NCI-H2196 (cell line): ENCODE measurements at regions not wholly inside any gene's neighbourhood (a gene's known extent, or its start where the extent isn't known, plus 50 kb on each side); places are given as distances from the start of the nearest gene placed in this dataset.
"Not testable (repeated sequence)": the region's sequence is repeated elsewhere in the genome, so short reads cannot be mapped to it uniquely, and the experiment has no call there.

ENCODE experiments used
- DNase-seq: peaks from one replicate; lab custom pipeline; 2025; ENCODE audit not compliant: unreplicated experiment; lab: John Stamatoyannopoulos, UW

DNA sequence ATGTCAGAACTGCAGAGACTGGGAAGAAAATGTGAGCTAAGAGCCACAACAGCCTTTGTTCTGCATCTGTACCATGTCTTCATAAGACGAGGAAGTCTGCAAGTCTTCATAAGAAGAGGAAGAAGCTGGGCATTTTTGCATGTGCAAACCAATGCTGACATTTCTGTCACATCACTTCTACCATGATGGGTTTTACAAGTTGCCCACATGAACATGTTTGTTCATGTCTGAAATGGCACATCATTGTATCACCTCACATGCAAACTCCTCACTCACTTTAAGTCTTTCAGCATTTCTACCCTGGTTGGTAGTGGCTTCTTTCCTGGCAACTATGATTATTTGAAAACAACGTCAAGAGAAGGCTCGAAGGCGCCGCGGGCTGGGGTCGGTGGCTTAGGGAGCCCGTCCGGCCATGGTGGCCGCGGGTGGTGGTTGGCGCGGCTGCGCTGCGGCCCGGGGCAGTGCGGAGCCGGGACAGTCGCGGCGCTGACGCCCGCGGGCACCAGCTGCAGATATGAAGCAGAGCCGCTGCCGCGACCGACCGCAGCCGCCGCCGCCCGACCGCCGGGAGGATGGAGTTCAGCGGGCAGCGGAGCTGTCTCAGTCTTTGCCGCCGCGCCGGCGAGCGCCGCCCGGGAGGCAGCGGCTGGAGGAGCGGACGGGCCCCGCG lies 433.1 kb upstream of the WWC1 start:
- DNase-seq: not testable (repeated sequence)

DNA sequence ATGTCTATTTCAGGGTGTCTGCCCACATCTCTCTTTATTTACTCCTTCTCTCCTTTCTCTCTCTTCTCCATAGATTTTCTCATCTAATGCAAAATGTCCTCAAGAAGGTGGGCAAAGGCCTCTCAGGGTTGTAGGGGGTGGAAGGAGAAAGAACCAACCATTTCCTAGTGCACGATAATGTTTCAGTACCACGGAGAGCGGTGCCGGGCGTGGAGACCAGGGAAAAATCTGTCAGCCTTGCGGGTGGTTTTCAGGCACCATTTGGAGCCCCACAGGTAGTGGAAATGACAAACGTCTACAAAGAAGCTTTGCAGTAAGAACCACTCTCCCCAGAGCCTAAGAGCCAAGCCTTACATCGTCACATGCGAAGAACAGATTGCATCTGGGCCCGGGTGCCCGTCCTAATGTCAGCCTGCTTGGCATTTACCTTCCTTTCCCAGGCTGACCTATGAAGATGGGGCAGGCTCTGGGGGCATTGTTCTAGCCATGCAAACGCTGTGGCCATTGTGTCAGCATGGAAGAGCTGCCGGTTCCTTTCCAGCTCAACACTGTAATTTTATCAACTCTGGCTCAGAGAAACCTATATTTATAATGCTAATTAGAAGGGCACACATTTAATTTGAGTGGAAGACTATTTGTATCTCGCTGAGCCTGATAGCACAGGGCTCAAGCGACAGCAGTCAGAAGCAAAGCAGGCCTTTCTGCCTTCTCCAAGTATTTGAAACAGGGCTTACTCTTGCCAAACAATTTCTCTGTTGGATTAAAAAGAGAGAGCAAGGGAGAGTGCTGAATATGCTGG lies 430.1 kb upstream of the WWC1 start:
- no peak for DNase-seq

DNA sequence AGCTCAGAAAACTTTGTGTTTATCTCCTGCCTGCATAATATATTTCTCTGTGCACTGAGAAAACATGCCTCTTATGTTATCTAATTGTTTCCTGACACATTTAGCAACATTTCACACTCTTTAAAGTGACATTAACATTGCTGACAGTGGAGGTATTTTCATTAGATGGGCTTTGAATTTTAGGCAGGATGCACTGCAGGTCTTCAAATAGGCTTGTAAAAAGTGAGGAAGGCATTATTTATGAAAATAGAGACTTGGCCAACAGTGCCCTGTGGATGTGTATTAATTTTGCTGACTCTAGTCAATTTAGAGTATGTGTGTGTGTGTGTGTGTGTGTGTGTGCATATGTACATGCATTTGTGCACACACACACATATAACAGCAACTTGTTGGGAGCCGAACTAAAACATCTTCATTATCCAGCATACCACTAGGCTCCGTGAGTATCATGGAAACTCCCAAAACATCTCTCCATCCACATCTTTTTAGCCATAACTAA lies 429.5 kb upstream of the WWC1 start:
- no peak for DNase-seq

DNA sequence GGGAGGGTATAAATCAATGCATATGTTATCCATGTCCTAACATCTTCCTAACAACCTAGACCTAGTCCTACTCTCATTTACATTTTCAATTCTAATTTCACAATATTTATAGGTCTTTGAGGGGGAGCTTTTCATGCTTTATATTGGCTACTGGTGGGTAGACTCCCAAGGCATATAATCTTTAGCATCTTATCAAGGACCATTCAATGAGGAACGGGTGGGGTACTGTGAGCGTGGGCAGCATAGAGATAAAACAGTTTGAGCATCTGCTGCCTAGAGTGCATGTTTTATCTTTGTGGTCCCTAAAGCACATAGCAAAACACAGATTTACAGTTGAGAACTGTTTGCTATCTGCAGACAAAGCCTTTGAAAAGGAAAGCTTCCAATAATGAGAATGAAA lies 427.6 kb upstream of the WWC1 start:
- DNase-seq: no peak

DNA sequence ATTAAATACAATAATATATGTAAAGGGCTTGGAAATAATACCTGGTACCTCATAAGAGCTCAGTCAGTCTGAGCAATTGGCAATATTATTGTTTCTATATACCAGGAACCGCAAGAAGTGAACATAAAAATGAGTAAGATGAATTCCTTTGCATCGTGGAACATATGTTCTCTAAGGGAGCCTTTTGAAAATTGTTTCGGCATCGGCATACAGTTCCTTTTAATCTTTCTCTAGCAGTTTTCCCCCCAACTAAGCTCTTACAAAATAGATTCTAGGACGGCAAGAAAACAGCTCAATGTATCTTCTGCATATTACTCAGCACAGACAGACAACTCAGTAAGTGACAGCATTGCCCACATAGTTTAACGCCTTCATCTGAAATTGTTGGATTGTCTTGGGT lies 426.6 kb upstream of the WWC1 start:
- no peak for DNase-seq

DNA sequence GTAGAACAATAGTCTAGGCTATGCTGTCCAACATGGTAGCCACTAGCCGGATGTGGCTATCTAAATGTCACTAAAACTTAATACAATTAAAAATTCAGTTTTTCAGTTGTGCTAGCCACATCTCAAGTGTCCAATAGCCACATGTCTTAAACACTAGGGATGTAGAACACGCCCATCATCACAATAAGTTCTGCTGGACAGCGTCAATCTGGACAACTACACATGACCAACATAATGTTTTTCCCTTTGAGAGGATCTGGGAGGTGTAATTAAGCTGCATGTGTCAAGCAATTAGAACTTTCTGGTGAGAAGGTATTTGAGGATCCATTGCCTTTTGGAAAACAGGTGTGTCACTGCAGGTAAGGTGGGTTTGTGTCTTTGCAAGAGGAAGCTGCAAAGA lies 424.6 kb upstream of the WWC1 start:
- no peak for DNase-seq

DNA sequence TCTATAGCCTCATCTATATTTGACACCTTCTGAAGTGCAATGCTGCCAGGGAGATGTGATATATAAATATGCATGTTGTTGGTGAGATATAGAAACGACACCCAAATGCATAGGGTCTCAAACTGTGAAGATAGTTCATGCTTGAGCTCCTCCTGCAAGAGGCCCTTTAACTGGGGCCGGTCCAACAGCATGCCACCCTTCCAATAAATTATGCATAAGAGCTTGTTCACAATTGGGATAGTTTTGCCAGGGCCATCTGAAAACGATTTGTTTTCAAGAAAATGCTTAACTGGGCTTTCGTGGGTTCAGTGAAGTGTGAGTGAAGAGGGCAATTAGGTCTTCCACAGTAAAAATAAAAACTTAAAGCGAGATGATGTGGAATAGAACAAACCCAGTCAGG lies 424.2 kb upstream of the WWC1 start:
- DNase-seq: no peak

DNA sequence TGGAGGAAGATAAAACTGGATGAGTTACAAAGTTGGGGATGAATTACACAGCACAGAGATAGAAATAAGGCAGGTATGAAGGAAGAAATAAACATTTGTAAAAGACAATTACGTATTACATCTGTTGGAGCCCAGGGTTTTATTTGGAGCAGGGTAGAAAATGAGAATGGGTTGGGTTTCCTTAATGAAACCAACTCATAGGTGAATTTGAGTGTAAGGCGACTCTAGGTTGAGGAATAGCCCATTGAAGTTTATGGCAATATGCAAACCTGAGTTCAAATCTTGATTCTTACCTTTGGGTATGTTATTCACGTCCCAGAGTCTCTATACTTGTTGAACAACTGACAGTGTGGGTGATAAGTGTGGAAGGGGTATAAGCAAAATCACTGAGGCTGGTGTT lies 422.3 kb upstream of the WWC1 start:
- no peak for DNase-seq

DNA sequence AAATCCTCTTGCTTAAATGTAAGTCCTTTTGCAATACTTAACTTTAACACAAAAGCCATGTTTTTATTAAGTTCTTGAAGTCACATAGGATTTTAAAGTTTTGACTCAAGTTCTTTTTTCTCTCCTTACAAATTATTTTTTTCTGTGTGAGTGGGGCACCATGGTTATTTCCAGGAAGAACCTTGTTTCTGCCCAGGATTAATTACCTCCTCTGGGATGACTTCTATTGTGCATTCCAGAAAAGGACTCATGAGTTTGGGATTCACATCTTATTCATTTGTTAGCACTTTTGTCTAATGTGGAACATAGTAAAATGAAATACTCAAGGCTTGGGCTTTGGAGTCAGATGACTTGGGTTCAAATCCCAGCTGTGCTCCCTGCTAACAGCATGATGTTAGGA lies 421.4 kb upstream of the WWC1 start:
- DNase-seq: no peak

DNA sequence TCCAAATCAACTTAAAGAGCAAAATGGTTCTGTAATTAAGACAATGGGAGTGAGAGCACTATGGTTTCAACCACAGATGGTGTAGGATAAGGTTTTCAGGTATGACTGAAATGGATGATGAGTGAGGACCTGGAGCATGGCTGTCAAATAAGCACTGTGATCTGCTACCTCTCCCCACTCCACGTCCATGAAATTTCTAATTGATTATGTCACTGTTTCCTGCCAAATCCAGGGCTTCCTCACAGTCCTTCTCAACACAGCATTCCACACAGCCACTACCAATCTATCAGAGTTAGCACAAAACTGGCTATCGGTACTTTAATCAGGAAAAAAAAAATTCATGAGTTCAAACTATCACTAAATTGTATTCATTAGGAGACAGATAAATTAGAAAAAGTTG lies 420.4 kb upstream of the WWC1 start:
- DNase-seq: no peak

DNA sequence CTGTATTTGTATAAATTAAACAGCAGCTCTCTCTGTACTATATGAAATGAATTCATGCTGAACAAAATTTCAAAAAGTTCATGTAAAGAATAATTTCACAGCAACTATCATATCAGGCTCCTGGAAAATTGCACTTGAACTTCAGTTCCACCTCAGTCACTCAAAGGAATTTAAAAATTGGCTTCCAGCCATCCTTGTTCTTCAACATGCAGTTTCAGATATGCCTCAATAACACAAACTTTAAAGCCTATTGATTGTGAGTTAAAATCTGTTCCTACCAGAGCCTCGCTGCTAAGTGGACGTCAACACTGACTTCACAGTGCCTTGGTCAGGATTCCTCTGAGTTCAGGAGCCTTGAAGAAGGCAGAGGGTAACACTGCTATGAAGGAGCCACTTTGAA lies 418.7 kb upstream of the WWC1 start:
- DNase-seq: no peak

DNA sequence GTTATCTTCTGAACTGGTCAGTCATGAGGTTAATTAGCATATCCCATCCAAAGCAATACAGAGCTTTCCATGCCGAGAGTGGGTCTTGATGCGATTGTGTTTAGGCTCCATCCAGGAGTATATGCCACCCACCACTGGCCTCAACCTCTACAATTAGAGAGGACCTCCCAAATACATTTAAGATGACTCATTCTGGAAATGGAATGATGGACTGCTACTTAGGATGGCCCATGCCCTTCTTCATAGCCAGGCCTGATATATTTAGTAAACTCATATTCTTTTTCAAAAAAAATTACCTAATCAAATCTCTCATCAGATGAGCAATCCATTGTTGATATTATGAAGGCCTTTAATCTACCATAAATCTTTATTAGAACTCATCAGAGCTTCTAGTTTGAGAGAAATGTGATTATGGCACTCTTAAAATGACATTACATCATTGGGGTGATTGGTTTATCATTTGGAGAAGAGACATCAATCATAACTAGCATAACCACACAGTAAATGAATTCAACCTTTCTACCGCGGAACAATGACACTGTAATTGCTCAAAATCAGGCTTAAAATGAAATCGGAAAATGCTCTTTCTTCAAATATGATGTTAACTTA lies 414.2 kb upstream of the WWC1 start:
- no peak for DNase-seq

DNA sequence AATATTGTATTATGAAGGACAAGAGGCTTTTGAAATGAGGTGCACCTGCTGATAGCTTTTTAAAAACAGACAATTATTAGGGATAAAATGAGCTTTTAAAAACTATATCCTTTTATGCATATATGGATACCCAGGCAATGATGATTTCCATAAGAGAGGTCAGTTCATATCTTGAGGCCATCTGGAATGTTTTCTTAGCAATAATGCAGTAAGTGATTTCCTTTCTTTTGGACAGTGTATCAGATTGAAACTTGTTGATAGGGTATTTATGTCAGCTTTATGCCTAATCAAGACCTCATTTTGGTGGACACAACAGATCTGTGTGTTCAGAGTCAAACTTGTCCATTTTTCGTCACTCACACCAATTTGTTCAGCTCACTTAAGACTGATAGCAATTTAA lies 413.5 kb upstream of the WWC1 start:
- no peak for DNase-seq

DNA sequence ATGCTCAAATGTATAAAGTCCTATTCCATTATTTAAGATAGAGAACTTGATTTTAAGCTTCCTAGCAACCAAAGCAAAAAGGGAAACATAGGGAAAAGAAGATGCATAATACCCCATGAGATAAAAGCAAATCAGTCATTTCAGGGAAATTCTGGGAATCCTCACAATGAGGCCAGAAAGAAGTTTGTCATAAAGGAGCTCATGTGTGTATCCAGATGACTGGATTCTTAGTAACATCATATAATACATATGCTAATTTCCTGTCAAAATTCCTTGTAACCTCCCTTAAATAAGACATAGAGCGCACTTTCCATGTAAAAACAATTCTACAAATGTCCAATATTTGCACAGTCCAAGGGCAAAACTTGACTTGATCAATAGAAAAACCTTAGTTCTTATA lies 411.0 kb upstream of the WWC1 start:
- DNase-seq: no peak

DNA sequence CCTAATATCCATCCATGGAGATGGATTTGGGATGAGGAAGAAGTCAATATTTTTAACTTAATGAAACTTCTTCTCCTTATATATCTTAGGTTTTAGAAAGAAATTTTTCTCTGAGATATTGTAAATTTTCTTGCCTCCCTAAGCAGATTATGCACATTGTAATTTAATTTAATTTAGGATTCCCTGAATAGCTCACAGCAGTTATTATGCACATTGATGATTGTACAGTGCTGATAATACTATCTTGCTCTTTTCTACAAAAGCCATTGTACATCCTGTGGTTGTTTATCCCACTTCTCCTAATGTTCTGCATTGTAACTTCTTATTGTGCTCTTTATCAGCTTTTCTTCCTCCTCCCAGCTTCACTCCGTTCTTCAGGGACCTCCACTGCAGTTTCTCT lies 410.4 kb upstream of the WWC1 start:
- DNase-seq: no peak

DNA sequence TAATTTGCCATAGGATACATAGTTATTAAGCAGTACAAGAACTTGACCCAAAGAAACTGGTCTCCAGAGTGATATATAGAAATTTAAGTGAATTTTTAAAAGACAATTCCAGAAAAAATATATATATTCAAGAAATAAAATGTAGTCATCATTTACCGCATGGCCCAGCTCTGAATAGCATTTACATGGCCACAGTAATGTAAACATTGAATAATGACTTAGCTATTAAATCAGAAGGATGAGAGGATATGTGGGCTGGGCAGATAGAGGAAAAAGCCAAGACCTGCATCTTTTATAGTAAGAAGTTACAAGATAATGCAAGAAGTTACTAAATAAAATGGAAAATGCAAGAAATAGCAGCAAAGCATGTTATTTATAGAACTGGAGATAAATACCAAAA lies 405.2 kb upstream of the WWC1 start:
- no peak for DNase-seq

DNA sequence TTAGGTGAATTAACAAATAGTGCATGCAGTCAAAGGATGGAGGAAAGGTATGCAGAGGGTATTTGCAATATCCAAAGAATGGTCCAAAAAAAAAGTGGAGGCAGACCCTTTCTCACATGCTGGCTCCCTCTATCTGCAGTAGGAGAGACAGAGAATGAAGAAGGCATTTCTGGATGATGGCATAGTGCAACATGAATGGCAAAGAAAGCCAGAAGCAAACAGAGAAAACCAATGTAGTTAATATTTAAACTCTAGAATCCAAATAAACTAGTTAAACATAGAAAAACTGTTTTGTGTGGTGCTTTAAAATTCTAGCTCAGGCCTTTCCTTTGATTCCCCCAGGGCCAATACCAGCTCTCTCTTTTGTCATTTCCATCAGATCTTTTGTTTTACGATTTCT lies 403.1 kb upstream of the WWC1 start:
- no peak for DNase-seq

DNA sequence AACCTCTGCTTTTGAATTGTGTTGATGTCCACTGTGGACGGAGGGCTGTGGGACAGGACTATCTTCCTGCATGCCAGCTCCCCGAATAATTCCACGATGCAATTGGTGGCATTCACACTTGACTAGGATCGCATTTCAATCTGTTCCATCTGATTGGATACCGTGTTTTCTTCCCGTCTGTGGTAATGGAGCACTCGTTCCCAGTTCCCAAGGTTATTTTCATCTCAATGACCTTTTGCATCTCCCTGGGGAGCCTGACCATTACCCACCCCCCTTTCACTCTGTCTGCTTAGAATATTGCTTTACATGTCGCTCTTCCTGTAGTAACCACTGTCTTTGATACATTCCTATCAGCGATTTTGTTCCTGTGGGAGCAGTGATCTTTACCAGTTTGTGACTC lies 402.2 kb upstream of the WWC1 start:
- DNase-seq: no peak

DNA sequence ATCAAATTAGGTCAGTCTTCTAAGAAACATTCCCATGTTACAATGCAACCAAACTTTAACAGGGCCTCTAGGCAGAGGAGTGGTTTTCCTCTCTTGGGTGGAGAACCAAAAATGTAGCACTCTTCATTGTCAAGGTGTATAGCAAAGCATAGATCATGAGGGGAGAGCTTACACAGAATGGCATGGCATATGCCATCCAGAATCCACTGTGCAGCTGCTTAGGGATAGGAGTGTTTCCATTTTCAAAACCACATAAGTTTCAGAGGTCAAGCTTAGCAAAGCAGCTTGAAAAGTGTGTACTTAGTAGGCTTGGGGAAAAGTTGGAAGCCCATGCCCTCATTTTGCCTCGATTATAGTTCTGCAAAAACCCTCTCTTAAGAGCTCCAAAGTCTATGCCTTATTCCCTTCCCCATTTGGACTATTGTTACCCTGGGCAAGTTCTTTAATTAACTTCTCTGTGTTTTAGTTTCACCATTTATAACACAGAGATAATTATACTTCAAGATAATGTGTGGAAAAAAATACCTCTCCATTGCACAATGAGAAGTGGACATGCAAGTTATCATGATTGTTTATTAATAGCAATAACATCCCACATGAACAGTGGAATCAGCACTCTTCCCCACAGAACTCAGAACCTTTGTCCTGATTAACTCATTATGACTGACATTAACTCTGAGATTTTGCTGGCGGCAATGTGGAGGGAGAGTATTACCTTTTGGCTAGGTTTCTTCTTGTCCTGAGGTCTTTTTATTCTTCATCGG lies 398.9 kb upstream of the WWC1 start:
- no peak for DNase-seq

DNA sequence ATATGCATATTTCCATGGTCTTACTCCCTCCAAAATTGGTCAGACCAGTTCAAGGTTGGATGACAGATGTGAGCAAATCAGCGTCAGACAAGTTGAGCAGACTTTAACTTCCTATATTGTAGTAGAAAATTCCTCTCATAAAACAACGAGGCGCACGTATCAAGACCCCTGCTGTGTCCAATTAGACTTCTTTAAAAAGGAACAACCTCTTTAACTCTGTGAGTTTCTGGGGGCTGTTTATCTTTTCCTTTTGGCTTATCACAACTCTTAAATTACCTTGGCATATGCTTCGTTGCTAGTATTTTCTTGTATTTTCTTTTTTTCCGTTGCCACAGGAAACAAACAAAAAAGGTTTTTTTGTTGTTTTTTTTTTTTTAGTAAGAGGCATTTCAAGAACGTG lies 398.2 kb upstream of the WWC1 start:
- no peak for DNase-seq

DNA sequence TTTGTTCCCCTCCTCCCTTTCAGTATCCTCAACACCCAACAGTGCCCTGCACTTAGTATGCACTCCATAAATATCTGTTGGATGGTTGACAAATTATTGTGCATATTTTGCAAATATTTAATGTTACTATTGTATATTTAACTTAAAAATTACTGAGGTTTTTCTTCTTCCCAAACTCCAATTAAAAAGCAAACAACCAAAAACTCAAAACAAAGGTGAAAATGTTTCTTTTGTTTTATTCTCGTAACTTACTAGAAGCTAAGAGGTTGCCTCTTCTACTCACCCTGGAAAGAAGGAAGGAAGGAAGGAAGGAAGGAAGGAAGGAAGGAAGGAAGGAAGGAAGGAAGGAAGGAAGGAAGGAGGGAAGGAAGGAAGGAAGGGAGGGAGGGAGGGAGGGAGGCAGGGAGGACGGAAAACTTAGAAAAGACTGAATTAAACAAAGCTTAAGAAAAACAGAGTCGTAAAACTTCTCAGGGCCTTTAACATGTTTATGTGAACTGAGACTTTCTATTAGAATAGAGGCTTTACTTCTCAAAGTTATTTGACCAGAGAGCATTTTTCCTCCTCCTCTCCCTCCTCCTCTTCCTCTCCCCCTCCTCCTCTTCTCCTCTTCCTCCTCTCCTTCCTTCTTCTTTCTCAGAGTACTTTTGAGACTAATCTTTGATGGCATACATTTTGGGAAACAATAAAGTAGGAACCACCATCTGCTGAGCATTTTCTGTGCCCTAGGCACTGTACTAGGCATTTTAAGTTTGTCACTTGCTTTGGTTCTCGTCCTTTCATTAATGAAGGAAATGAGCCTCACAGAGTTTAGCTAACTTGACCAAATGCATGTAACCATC lies 396.6 kb upstream of the WWC1 start:
- no peak for DNase-seq
